GM10266 (cell line): ENCODE measurements at regions not wholly inside any gene's neighbourhood (a gene's known extent, or its start where the extent isn't known, plus 50 kb on each side); places are given as distances from the start of the nearest gene placed in this dataset.

ENCODE experiments used
- DNase-seq: peaks from one replicate; pipeline ENCODE4 v3.0.0; 2012; ENCODE audit errors: extremely low spot score
- CTCF ChIP-seq: IDR thresholded peaks from 2 replicates; pipeline ENCODE4 v1.5.1; 2012; ENCODE audit warnings: mild to moderate bottlenecking, low read depth; ENCODE audit not compliant: control insufficient read depth, insufficient read depth; ENCODE audit errors: missing control alignments

GRCh38 chr10:3532644-3533043, 252.4 kb downstream of the KLF6 start:
- no peak for DNase-seq
- no peak for TF ChIP-seq CTCF

- no peak for DNase-seq
- TF ChIP-seq CTCF: no peak
These were observed 253.3 kb downstream of the KLF6 start for GRCh38 chr10:3531670-3532069.

- no peak for TF ChIP-seq CTCF
- DNase-seq: no peak
These were observed 254.0 kb downstream of the KLF6 start for GRCh38 chr10:3530783-3531645.

- no peak for DNase-seq
- TF ChIP-seq CTCF: no peak
These were observed 254.7 kb downstream of the KLF6 start for GRCh38 chr10:3530346-3530745.

- DNase-seq: no peak
- TF ChIP-seq CTCF: no peak
These were observed 255.3 kb downstream of the KLF6 start for GRCh38 chr10:3529691-3530090.

- TF ChIP-seq CTCF: no peak
- DNase-seq: no peak
These were observed 256.1 kb downstream of the KLF6 start for GRCh38 chr10:3528823-3529403.

- DNase-seq: no peak
- TF ChIP-seq CTCF: no peak
These were observed 256.7 kb downstream of the KLF6 start for GRCh38 chr10:3528271-3528670.
